ENCODE measurements at regions not wholly inside any gene's neighbourhood (a gene's known extent, or its start where the extent isn't known, plus 50 kb on each side); places are given as distances from the start of the nearest gene placed in this dataset.

- TF ChIP-seq ZFX (IDR thresholded peaks at IDR 0.05; ENCODE audit: borderline replicate concordance) = no peak
- no peak for TF ChIP-seq CTCF (IDR thresholded peaks at IDR 0.05)
- no peak overlapping the region for H3K27ac ChIP-seq
Measured at GRCh38 chr13:65917731-65918130, 1312.4 kb downstream of the PCDH9 start.

- TF ChIP-seq CTCF (IDR thresholded peaks at IDR 0.05) = no peak
- no peak for TF ChIP-seq ZFX (IDR thresholded peaks at IDR 0.05; ENCODE audit: borderline replicate concordance)
- no peak overlapping the region for H3K27ac ChIP-seq
Measured at GRCh38 chr13:65915195-65915594, 1314.9 kb downstream of the PCDH9 start.

GRCh38 chr13:65914716-65915115 lies 1315.4 kb downstream of the PCDH9 start:
- H3K27ac ChIP-seq = no peak overlapping the region
- TF ChIP-seq ZFX (IDR thresholded peaks at IDR 0.05; ENCODE audit: borderline replicate concordance) (no peak), CTCF (IDR thresholded peaks at IDR 0.05) (no peak)

- no peak for TF ChIP-seq CTCF (IDR thresholded peaks at IDR 0.05)
- TF ChIP-seq ZFX (IDR thresholded peaks at IDR 0.05; ENCODE audit: borderline replicate concordance) = no peak
- no peak overlapping the region for H3K27ac ChIP-seq
Measured at GRCh38 chr13:65913173-65913572, 1317.0 kb downstream of the PCDH9 start.

- no peak overlapping the region for H3K27ac ChIP-seq
- TF ChIP-seq ZFX (IDR thresholded peaks at IDR 0.05; ENCODE audit: borderline replicate concordance) = no peak
- no peak for TF ChIP-seq CTCF (IDR thresholded peaks at IDR 0.05)
Measured at GRCh38 chr13:65912516-65912915, 1317.6 kb downstream of the PCDH9 start.

- TF ChIP-seq CTCF (IDR thresholded peaks at IDR 0.05) = no peak
- no peak for TF ChIP-seq ZFX (IDR thresholded peaks at IDR 0.05; ENCODE audit: borderline replicate concordance)
- H3K27ac ChIP-seq = no peak overlapping the region
Measured at GRCh38 chr13:65911546-65912193, 1318.5 kb downstream of the PCDH9 start.

- no peak for TF ChIP-seq ZFX (IDR thresholded peaks at IDR 0.05; ENCODE audit: borderline replicate concordance)
- no peak for TF ChIP-seq CTCF (IDR thresholded peaks at IDR 0.05)
- H3K27ac ChIP-seq = no peak overlapping the region
Measured at GRCh38 chr13:65909501-65909900, 1320.6 kb downstream of the PCDH9 start.

Data from 22Rv1 (cell line).